IPS DF 4.7 (cell line): ENCODE measurements at regions not wholly inside any gene's neighbourhood (a gene's known extent, or its start where the extent isn't known, plus 50 kb on each side); places are given as distances from the start of the nearest gene placed in this dataset.
"Not testable (repeated sequence)": the region's sequence is repeated elsewhere in the genome, so short reads cannot be mapped to it uniquely, and the experiment has no call there.

Source experiments
- DNase-seq: peaks from one replicate; pipeline ENCODE4 v3.0.0-alpha.2; 2013; ENCODE audit warnings: low spot score; ENCODE audit errors: extremely low read depth

GRCh38 chr5:20833081-20833627 is 845.2 kb upstream of the CDH18 start:
- DNase-seq, result no peak

GRCh38 chr5:20832204-20833080 is 844.4 kb upstream of the CDH18 start:
- DNase-seq, result no peak

- not testable (repeated sequence) for DNase-seq
Observed at GRCh38 chr5:20825951-20826350, 838.0 kb upstream of the CDH18 start.

- not testable (repeated sequence) for DNase-seq
Observed at GRCh38 chr5:20797216-20797615, 809.2 kb upstream of the CDH18 start.

GRCh38 chr5:20784755-20785154 is 796.8 kb upstream of the CDH18 start:
- not testable (repeated sequence) for DNase-seq

- DNase-seq, result not testable (repeated sequence)
Observed at GRCh38 chr5:20783484-20783883, 795.5 kb upstream of the CDH18 start.

GRCh38 chr5:20771338-20771737 is 783.3 kb upstream of the CDH18 start:
- not testable (repeated sequence) for DNase-seq

- DNase-seq, result not testable (repeated sequence)
Observed at GRCh38 chr5:20765074-20765473, 777.1 kb upstream of the CDH18 start.

GRCh38 chr5:20759459-20759858 is 771.5 kb upstream of the CDH18 start:
- not testable (repeated sequence) for DNase-seq

- not testable (repeated sequence) for DNase-seq
Observed at GRCh38 chr5:20752179-20752578, 764.2 kb upstream of the CDH18 start.

GRCh38 chr5:20735715-20736114 is 747.7 kb upstream of the CDH18 start:
- DNase-seq, result not testable (repeated sequence)

GRCh38 chr5:20732223-20732622 is 744.2 kb upstream of the CDH18 start:
- DNase-seq, result not testable (repeated sequence)

GRCh38 chr5:20721286-20721685 is 733.3 kb upstream of the CDH18 start:
- DNase-seq, result not testable (repeated sequence)

- not testable (repeated sequence) for DNase-seq
Observed at GRCh38 chr5:20711520-20712155, 723.6 kb upstream of the CDH18 start.

- not testable (repeated sequence) for DNase-seq
Observed at GRCh38 chr5:20707634-20708033, 719.6 kb upstream of the CDH18 start.

GRCh38 chr5:20694121-20694520 is 706.1 kb upstream of the CDH18 start:
- no peak for DNase-seq

- DNase-seq, result no peak
Observed at GRCh38 chr5:20692913-20693312, 704.9 kb upstream of the CDH18 start.

- DNase-seq, result no peak
Observed at GRCh38 chr5:20683241-20683940, 695.4 kb upstream of the CDH18 start.

GRCh38 chr5:20680718-20681302 is 692.8 kb upstream of the CDH18 start:
- DNase-seq, result no peak

- no peak for DNase-seq
Observed at GRCh38 chr5:20678814-20679298, 690.9 kb upstream of the CDH18 start.

GRCh38 chr5:20678386-20678785 is 690.4 kb upstream of the CDH18 start:
- no peak for DNase-seq
